Embryonic facial prominence (tissue), 1 donor: ENCODE measurements at regions not wholly inside any gene's neighbourhood (a gene's known extent, or its start where the extent isn't known, plus 50 kb on each side); places are given as distances from the start of the nearest gene placed in this dataset.
"Not testable (repeated sequence)": the region's sequence is repeated elsewhere in the genome, so short reads cannot be mapped to it uniquely, and the experiment has no call there.

Experiments used
- DNase-seq: peaks from one replicate; pipeline ENCODE4 v3.0.0-alpha.2; 2016; ENCODE audit errors: extremely low spot score

DNA sequence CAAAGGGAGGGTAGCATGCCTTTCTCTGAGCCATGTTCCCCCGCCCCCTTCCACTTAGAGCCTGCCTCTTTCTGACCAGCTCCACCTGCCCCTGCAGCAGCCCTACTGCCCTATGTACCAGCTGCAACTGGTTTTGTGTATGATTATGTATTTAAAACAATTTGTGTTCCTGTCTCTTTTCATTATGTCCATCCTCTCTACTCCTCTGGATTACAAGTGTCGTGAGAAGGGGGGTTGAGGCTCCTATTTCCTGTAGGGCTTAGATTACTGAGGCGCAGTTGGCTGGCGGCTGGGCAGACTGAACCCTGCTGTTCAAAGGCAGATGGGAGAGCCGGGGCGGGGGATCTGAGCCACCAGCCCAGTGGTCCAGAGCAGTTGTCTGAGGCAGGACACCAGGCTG is 213.3 kb downstream of the KCNRG start:
- no peak for DNase-seq

DNA sequence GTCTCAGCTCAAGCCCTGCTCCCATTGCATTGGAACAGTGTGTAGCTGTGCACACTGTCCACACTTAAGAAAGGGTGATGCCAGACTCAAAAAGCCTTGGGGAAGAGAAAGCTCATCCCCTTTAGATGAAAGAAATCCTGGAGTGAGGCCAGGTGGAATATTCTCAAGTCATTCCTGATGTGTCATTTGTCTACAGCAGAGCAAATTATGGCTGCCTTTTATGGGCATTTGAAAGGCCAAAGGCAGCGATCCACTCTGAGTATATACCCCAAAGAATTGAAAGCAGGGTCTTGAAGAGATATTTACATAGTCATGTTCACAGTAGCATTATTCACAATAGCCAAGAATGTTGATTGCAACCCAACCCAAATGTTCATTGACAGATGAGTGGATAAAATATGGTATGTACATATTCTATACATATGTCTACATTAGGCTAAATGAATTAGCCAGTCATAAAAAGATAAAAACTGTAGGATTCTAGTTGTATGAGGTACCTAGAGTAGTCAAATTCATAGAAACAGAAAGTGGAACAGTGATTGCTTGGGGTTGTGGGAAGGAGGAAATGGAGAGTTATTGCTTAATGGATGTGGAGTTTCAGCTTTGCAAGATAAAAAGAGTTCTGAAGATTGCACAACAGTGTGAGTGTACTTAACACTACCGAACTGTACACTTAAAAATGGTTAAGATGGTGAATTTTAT is 214.9 kb downstream of the KCNRG start:
- DNase-seq, result no peak

GRCh38 chr13:50230662-50230978 is 215.4 kb downstream of the KCNRG start:
- no peak for DNase-seq

GRCh38 chr13:50233574-50233973 is 218.3 kb downstream of the KCNRG start:
- not testable (repeated sequence) for DNase-seq

- DNase-seq, result no peak
Measured at GRCh38 chr13:50235604-50236342, 220.5 kb downstream of the KCNRG start.

GRCh38 chr13:50236898-50237318 is 221.7 kb downstream of the KCNRG start:
- no peak for DNase-seq

GRCh38 chr13:50238922-50239321 is 223.7 kb downstream of the KCNRG start:
- DNase-seq, result no peak

DNA sequence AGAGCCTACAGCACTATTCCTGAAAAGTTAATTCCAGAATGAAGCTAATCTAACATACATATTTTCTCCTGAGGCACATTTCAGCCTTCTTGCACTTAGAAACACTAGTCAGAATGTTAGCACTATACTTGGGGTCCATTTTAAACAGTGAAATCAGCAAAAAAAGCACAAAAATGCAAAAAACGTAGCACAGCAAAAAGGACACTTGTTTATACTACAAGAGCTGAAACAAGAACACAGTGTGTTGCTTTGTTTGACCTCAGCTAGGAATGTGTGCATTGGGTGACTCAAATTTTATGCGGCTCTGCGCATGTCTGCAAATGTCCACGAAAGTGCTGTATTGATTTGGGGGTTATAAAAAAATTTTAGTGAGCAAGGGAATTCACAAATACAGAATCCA is 226.2 kb downstream of the KCNRG start:
- no peak for DNase-seq

DNA sequence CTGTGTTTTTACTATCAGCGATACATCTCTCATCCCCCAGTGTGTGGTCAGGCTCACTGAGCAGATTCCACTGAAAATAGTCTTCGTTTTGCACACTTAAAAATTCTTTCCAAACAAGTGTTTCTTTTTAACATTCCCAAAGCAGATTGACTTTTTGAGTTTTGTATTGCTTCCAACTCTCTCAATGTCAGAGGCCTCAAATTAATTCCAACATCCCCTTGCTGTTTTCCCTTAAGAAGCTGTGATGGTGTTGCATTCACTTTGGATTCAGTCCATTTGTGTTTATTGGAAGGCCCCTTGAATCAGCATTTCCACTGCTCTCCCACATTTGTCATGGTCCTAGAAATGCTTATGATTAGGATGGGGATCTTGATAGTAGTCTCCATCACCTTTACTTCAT is 228.7 kb downstream of the KCNRG start:
- no peak for DNase-seq

DNA sequence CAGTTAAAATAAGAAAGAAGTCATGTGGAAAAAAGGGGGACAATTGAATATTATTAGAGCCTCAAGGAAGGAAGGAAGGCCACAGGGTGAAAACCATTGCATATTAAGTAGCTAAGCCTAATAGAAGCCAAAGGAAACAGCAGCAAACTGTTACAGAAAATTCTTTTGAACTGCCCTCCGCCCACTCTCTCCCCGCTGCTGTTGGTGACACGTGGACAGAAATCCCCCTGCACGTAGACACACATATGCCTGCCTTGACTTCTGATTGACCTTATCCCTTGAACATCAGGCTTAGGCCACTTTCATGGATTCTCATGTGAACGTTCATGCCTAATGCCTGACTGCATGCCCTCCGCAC is 229.1 kb downstream of the KCNRG start:
- no peak for DNase-seq

GRCh38 chr13:50244713-50245574 is 229.7 kb downstream of the KCNRG start:
- DNase-seq, result no peak

DNA sequence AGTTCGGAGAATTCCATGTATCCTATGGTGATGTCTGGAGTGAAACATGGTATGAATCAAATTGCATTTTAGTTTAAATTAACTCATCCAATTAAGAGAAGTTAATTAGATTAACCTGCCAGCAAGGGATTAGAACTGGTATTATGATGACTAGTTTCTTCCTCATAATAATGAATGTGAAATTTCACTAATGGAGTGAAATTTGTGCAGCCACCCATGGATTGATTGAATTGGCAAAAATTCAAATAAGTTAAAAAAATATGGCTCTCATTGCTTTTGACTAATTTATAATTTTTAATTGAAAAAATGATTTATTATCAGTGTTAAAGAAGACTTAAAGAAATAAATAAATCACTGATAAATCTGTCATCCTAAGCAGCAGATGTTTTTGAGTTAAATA is 232.0 kb downstream of the KCNRG start:
- no peak for DNase-seq

GRCh38 chr13:50248516-50249143 is 233.4 kb downstream of the KCNRG start:
- DNase-seq, result no peak

- no peak for DNase-seq
Measured at GRCh38 chr13:50249144-50249521, 233.9 kb downstream of the KCNRG start.

GRCh38 chr13:50250401-50250800 is 235.2 kb downstream of the KCNRG start:
- no peak for DNase-seq

DNA sequence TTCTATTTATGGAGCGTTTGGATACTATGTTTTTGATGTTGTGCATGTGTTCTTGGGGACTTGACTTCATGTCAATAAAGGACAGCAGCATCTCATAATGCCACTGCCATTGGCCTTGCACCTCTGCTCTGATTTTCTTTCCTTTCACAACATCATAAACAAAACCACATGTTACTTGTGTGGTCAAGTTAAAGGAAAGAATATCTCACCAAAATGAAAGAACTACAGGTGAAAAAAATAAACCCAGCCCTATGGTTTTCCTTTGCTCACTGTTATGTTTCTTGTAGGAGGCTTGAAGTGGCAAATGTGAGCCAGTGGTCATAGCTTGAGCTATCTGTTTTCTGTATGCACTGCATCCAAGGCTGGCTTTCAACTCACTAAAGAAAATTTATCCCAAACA is 240.4 kb downstream of the KCNRG start:
- DNase-seq, result no peak

DNA sequence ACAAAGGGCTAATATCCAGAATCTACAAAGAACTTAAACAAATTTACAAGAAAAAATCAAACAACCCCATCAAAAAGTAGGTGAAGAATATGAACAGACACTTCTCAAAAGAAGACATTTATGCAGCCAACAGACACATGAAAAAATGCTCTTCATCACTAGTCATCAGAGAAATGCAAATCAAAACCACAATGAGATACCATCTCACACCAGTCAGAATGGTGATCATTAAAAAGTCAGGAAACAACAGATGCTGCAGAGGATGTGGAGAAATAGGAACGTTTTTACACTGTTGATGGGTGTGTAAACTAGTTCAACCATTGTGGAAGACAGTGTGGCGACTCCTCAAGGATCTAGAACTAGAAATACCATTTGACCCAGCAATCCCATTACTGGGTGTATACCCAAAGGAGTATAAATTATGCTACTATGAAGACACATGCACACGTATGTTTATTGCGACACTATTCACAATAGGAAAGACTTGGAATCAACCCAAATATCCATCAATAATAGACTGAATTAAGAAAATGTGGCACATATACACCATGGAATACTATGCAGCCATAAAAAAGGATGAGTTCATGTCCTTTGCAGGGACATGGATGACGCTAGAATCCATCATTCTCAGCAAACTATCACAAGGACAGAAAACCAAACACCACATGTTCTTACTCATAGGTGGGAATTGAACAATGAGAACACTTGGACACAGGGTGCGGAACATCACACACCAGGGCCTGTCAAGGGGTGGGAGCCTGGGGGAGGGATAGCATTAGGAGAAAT is 241.5 kb downstream of the KCNRG start:
- not testable (repeated sequence) for DNase-seq

DNA sequence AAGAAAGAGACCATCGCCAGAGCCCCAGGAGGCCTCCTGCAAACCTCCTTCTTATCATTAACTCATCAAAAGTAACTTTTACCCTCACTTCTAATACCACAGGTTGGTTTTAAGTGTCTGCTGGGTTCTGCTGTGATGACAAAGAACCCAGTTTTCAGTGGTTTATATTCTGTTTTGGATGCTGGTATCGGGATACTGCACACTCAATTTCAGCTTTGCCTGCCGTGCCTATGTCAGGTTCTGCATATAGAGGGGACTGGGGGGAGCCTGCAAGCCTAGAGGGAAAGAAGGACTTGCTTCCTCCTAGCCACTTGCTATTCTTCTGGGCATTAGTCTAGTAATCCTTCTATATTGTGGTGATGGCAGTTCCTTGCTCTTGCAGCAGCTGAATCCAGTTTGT is 242.4 kb downstream of the KCNRG start:
- no peak for DNase-seq

- no peak for DNase-seq
Measured at GRCh38 chr13:50261130-50261901, 246.1 kb downstream of the KCNRG start.

GRCh38 chr13:50267066-50267465 is 251.8 kb downstream of the KCNRG start:
- DNase-seq, result no peak

DNA sequence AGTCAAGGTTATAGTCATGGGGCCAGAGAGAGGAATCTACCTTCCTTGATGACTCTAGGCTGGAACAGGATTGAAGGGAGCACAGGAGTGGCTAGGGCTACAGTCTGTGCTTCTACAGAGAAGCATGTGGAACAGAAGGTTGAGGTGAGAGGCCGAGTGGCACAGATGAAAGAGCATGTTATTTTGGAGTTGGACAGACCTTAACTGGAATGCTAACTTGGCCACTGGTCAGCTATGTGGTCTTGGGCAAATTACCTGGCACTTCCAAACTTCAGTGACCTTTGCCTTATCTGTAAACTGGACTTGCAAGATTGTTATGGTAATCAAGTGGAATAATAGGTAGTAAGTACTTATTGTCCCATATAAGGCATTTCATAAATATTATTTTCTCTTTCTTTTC is 252.7 kb downstream of the KCNRG start:
- DNase-seq, result no peak
